T-helper 1 cell treated with Interleukin-12 subunit alpha and Interleukin-12 subunit beta and Interleukin-4 antibody, amounts not matched to agents 30 ng/mL and 1 ng/mL, for 36 hours (primary cell): ENCODE measurements at regions not wholly inside any gene's neighbourhood (a gene's known extent, or its start where the extent isn't known, plus 50 kb on each side); places are given as distances from the start of the nearest gene placed in this dataset.

Source experiments
- intact Hi-C: fragments of 100-400 bp; cut with micrococcal nuclease; formaldehyde crosslinking; loops from one replicate; pipeline ENCODE4 v1.15.1; 2024

DNA sequence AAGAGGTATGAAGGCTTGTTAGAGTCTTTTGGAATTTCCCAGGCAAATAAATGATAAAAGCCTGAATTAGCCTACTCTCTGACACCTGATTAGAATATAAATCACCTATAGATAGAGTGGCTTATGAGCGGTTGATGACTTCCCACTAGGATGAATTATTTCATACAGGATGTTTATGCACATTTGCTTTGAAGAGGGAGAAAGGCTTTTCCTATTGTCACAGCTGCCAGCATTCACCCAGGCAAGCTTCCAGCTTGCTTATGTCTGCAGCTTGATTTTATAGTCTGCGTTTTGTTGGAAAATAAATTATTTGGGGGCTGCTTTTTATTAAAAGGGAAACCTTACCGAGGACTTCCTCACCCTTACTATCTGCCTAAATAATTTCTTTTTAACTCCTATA is 51.3 kb upstream of the EIF2S2 start:
- intact Hi-C loops, result no loop called here

DNA sequence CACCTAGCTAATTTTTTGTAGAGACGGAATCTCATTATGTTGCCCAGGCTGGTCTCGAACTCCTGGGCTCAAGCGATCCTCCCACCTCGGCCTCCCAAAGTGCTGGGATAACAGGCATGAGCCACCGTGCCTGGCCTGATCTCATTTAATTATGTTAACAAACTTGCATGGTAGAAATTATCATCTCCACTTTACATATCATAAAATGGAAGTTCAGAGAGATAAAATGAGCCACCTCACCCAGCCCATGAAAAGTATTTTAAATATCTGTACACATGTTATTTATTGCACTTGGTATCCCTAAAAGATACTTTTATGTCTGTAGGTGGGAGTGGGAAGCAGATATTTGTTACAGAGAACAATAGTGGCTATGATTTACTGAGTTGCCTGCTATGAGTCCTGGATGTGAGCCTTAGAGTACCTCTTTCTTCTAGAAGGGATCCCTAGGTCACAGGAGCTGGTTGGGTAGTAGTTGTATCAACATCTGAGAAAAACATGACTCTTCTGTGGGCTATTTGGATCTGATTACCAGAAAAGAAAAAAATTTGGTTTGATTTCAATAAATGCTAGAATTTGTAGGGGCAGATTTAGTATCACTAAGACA is 52.4 kb upstream of the EIF2S2 start:
- intact Hi-C loops, result no loop called here

DNA sequence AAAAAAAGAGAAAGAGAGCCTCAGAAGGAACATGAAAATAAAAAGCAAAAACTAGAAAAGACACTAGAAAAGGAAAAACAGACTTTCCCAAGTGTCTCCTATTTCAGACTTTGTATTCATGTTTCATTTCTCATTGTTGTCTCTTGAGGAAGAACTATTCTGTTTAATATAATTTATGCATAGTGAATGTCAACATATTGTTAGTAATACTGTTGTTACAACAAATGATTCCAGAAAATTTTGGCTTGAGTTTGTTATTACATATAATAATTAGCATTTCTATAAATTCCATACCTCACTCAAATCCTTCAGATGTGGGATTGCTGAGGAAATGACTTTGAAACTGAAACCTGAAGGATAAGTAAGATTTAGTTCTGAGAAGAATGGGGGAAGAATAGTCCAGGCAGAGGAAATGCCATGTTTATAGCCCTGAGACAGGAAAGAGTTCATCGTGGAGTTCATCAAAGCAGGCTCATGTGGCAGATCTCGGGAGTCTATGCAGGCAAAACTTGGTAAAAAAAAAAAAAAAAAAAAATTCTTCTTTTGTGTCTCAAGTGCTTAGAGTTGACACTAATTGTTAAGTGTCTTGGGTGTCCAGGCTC is 53.1 kb upstream of the EIF2S2 start:
- intact Hi-C loops, result no loop called here

DNA sequence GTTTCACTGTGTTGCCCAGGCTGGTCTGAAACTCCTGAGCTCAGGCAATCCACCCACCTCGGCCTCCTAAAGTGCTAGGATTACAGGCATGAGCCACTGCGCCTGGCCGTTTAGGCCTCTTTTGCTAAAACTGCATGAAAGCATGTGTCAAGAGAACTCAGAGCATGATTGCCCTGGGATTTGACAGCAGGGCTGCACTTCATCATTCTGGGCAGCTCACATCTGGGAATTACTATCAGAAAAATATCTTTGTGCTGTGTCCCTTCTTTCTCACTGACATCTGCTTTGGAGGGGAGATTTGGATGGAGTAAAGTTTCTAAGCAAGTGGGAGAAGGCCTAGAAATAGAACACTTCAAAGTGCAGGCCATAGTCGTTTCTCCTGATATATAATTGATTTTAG is 59.6 kb upstream of the EIF2S2 start:
- intact Hi-C loops, result no loop called here

DNA sequence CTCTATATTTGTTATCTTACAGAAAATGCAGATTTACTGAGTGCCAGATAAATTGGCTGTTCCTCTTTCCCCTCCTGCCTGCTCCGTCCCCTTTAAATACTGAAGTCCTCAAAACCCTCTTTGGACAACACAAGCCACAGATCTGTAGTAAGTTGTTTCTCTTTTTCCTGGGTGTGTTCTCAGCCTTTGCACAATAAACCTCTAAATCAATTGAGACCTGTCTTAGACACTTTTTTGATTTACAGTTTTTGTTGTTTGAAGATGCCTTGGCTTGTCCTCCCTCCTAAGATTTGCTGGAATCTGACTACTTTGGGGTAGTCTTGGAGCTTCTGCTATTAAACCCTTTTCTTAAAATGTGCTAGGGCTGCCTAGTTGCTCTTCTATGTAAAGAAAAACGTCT is 60.9 kb upstream of the EIF2S2 start:
- intact Hi-C loops, result no loop called here

DNA sequence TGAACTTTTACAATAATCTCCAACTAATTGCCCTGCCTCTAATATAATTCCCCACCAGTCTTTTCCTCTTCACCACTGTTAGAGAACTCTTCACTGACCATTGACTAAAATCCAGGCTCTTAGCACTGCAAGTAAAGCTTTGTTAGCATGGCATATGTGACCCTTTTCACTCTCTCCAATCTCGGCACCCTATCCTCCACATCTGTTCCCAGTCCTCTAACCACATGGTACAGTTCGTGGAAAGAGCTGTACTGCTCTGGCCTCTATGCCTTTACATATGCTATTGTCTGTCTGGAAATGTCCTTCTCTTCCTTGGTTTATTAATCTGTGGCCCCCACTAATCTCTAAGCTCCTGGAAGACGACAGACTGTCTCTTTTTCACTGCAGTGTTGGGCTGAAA is 63.0 kb upstream of the EIF2S2 start:
- intact Hi-C loops, result no loop called here

DNA sequence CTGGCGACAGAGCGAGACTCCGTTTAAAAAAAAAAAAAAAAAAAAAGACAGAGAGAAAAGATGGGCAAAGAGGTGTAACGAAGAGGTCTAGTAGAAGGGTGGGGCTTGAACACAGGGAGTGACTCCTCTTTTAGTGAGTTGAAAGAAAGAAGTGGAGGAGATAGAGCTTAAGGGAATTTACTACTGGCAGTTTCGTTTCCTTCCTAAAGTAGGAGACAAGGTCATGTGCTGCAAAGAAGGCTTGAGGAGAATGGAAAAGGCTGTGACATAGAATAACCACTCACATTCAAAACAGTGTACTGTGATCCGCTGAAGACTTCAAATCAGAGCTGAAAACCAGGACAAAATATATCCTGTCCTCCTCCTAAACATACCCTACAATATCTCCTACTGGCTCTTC is 63.8 kb upstream of the EIF2S2 start:
- intact Hi-C loops, result no loop called here

DNA sequence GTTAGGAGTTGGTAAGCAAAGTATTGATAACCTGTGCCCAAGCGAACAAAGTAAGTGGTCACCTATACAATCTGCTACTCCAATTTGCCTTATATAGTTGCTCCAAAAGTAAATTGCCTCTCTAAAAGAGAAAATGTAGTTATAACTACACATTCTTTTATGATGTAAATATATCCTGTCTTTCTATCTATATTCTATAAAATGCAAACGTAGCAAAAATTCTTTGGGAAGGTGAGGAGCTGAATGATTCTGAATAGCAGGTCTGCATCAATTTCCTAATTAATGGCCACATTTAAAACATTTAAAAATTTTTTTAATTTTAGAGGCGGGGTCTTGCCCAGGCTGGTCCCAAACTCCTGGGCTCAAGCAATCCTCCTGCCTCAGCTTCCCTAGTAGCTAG is 64.2 kb upstream of the ASIP start:
- intact Hi-C loops, result no loop called here

DNA sequence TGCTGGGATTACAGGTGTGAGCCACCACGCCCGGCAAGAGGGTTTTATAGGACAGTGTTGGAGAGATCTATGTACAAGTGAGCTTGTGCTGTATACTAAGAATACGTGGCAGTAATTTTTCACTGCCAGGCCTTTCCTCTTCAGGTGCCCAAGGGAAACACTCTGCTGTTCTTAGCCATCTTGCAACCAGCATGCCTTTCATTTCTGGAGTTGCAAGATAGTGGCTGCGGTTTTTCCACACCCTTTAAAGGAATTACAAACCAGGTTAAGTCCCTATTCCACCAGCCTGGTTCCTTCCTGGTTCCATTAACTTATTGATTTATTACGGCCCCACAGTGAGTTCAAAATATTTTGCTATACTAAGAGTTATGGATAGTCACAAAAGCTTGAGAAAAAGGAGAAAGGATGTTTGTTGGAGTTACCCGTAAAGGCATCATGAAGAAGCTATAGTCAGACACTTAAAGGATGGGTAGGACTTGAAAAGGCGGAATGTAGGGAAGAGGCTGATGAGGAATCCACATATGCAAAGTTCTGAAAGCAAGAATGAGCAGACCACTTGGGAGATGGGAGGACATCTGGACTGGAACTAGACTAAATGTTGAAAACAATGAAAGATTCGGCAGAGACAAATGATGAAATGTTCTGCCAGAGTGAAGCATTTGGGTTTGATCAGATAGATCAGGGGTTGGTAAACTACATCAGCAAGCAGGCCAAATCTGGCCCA is 61.4 kb upstream of the ASIP start:
- intact Hi-C loops, result no loop called here

DNA sequence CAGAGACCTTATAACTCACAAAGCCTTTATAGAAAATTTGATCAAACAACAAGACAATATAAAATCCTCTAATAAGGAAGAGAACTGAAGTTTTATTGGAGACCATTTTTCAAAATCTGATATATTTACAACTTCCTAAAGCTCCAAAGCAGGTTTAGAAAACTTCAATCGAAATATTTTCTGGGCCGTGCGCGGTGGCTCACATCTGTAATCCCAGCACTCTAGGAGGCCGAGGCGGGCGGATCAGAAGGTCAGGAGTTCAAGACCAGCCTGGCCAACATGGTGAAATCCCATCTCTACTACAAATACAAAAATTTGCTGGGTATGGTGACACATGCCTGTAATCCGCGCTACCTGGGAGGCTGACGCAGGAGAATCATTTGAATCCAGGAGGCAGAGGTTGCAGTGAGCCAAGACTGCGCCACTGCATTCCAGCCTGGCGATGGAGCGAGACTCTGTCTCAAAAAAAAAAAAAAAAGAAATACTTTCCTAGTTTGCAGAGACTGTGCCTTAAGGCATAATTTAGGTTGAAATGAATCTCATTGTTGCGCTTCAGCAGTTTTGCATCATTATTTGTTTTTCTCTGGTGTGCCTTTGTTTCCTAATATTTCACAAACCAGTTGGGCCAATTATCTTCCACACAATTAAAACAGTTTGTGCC is 60.6 kb upstream of the ASIP start:
- intact Hi-C loops, result no loop called here

DNA sequence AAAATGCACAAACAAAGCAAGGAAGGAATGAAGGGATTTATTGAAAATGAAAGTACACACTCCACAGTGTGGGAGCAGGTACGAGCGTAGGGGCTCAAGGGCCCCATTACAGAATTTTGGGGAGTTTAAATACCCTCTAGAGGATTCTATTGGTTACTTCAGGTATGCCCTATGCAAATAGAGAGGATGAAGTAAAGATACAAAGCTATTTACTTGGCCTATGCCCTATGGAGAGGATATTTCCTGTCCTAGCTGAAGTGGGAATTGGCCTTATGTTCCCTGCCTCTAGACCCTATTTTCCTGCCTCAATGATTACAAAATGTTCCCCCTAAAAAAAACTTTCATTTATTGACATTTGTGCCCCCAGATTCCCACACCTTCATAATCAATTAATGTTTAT is 59.7 kb upstream of the ASIP start:
- intact Hi-C loops, result no loop called here

DNA sequence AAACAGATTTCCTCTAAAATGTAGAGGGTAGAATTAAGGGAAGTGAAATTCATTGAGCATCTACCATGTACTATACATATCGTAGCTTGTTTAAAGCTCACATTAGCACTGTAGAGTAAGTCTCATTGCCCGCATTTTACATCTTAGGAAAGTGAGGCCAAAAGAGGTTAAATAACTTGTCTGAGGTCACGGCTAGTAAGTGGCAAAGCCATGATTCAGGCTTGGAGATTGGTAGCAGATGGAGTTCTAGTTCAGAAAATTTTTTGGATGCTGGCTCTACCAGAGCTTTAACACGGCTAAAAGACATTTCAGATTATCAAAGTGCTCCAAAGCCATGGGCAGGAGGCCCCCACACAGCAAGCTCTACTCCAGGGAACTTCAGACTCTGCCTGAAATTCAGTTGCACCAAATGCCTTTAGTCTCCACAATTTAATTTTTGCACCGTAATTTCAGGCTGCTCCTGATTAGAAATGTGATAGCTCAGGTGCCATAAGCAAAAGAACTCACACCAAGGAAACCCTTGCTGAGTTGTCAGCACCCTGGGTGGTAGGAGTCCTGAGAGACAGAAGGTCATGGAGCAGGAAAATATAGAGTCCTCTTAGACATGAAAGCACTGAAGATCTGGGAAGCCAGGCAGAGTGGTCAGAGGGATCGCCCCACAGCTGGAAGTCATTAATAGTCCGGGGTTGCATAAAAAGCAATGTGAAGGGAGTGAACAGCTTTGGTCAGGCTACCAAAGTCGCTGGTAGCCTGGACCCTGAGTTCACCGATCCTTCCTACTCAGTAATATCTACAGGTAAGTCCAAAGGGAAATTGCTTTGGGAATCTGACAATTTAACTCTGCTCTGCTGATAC is 55.2 kb upstream of the ASIP start:
- intact Hi-C loops, result no loop called here

DNA sequence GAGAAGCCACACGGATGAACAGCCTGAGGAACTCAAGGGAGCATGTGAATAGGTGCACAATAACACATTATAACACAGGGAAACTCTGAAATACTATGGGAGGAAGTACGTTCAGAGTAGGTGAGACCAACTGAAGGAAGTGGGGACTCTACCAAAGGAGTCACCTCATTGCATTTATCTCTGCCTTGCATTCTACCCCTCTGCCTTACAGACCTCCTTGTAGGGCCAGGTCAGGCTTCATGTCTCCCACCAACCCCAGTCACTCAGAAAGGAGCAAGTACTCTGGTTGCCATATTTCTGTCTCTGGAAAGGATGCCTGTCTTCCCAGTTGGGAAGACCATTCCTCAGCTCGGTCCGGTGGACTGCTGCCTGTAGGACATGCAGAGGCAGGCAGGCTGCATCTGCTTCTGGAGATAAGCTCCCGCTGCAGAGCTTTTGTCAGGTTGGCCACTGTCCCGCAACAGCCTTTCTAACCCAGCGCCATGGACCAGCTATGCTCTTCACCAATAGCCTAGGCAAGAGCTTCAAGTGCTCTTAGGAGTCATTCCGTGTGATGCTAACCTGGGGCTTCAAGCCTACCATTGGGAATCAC is 51.6 kb upstream of the ASIP start:
- intact Hi-C loops, result loop anchor here (1.0 to 2.0 kb wide), 3 partner anchors 123 to 580 kb away; no protein-coding TSS in a partner anchor

DNA sequence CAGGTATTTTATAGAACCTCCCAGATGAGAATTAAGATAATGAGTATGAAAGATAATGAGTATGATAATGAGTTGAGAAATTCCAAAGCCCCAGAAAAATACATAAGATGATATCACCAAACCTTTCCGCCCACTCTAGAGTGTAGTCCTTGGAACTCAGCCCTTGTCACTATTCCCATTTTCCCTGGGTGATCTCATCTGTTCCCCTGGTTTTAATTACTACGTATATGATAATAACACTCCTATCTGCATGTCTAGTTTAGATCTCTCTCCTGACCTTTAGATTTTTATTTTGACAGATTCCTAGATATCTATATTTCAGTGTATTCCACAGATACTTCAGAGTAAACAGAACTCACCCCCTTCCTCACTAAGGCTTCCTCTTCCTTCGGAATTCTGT is 51.0 kb upstream of the ASIP start:
- intact Hi-C loops, result loop anchor here (1.0 to 2.0 kb wide), 3 partner anchors 123 to 579 kb away; no protein-coding TSS in a partner anchor

DNA sequence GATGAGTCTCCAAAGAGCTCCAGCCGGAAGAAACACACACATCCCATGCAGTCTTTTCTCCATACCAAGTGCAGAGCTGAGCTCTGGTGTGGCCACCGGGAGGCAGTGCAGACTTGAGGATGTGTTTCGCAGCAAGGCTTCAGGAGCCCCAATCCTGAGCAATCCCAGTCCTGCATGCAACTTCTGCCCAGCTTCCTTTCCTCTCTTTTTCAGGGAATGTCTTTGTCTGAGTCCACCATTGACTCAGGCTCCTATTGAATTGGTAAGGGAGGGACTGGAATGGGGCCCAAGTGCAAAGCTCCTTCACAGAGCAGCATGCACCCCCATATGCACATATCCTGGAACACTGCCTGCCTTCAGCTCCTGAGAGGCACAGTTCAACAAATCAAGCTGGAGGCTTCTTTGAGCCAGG is 50.5 kb upstream of the ASIP start:
- intact Hi-C loops, result loop anchor here (1.0 to 2.0 kb wide), 3 partner anchors 122 to 579 kb away; no protein-coding TSS in a partner anchor
